GM12878 (cell line): ENCODE measurements at regions not wholly inside any gene's neighbourhood (a gene's known extent, or its start where the extent isn't known, plus 50 kb on each side); places are given as distances from the start of the nearest gene placed in this dataset.

ENCODE experiments used
- ATAC-seq: fragments of 200-7000 bp; cut with Tn5 transposase; 3 replicates; pipeline ENCODE4 v1.9.1; 2020; ENCODE audit warnings: mild to moderate bottlenecking, moderate library complexity
- BruUV-seq: library from RNA; stranded (reverse); fragments of 400-500 nt; replicated peaks from 2 replicates; lab custom pipeline; 2021; lab: Mats Ljungman, UMichigan
- CTCF ChIA-PET: fragments of 300-600 bp; sonication (Branson Sonifier 250); formaldehyde crosslinking; extraction: SDS; loops from one replicate; lab custom pipeline; 2021; ENCODE audit warnings: inconsistent platforms; lab: Yijun Ruan, JAX
- POLR2A ChIA-PET: fragments of 350-600 bp; formaldehyde crosslinking; extraction: SDS; loops from one replicate; lab custom pipeline; 2021; ENCODE audit warnings: inconsistent platforms; lab: Charles Lee
- RAD21 ChIA-PET: fragments of 300-600 bp; sonication (Branson Sonifier 250); formaldehyde crosslinking; loops from one replicate; lab custom pipeline; 2023; ENCODE audit warnings: antibody characterized with exemption; ENCODE audit not compliant: unreplicated experiment; lab: Charles Lee
- SMC1A ChIA-PET: fragments of 300-600 bp; sonication (Branson Sonifier 250); formaldehyde crosslinking; loops from one replicate; lab custom pipeline; 2023; ENCODE audit not compliant: unreplicated experiment, uncharacterized antibody; lab: Charles Lee
- DNase-seq: peaks from one replicate; pipeline ENCODE4 v3.0.0-alpha.2; 2011; ENCODE audit warnings: low read depth, low spot score
- FAIRE-seq: peaks from 3 replicates; lab custom pipeline; 2011; peaks lifted over from hg19 to GRCh38; lab: Jason Lieb, UNC
- H2AFZ ChIP-seq: 2 replicates; pipeline ENCODE4 v1.6.0; 2011; ENCODE audit warnings: low read depth, low read length, control low read depth; ENCODE audit not compliant: control insufficient read depth
- H3K27ac ChIP-seq: 2 replicates; pipeline ENCODE4 v1.5.1; 2011; ENCODE audit warnings: control low read depth; ENCODE audit not compliant: control insufficient read depth, insufficient read depth
- H3K27me3 ChIP-seq, 2 experiments: replicated peaks in 1 of 2; 2 replicates each; pipeline versions ENCODE4 v1.6.0 to v1.6.1; 2011; ENCODE audit warnings: low read length in 1 of 2; ENCODE audit not compliant: control insufficient read depth in 2 of 2, insufficient read depth in 2 of 2
- H3K36me3 ChIP-seq, 2 experiments: 2 replicates each; pipeline ENCODE4 v1.5.1; 2011; ENCODE audit warnings: low read length in 1 of 2; ENCODE audit not compliant: control insufficient read depth in 2 of 2, insufficient read depth in 2 of 2
- H3K4me1 ChIP-seq: 2 replicates; pipeline ENCODE4 v1.6.1; 2011; ENCODE audit warnings: mild to moderate bottlenecking, low read length, moderate library complexity, mixed read lengths; ENCODE audit not compliant: control insufficient read depth, insufficient read depth
- H3K4me2 ChIP-seq: 2 replicates; pipeline ENCODE4 v1.6.0; 2011; ENCODE audit warnings: control low read depth; ENCODE audit not compliant: control insufficient read depth, insufficient read depth
- H3K4me3 ChIP-seq: fragments of 200-600 bp; sonication (generic); 2 replicates; pipeline ENCODE4 v1.5.1; 2016
- H3K79me2 ChIP-seq: 2 replicates; pipeline ENCODE4 v1.6.0; 2011; ENCODE audit warnings: low read length; ENCODE audit not compliant: control insufficient read depth, insufficient read depth
- H3K9ac ChIP-seq: 2 replicates; pipeline ENCODE4 v1.8.0; 2011; ENCODE audit warnings: low read length, control low read depth, mixed read lengths; ENCODE audit not compliant: control insufficient read depth, insufficient read depth
- H3K9me3 ChIP-seq: replicated peaks from 3 replicates; pipeline ENCODE4 v1.5.1; 2011; ENCODE audit warnings: mild to moderate bottlenecking, low read length; ENCODE audit not compliant: control insufficient read depth, insufficient read depth
- H4K20me1 ChIP-seq: 2 replicates; pipeline ENCODE4 v1.6.0; 2011; ENCODE audit not compliant: control insufficient read depth, insufficient read depth
- BACH1 ChIP-seq: fragments of 450-650 bp; IDR thresholded peaks from 2 replicates; pipeline ENCODE4 v1.6.1; 2017; ENCODE audit warnings: mild to moderate bottlenecking, borderline replicate concordance
- DPF2 ChIP-seq: fragments of 450-650 bp; IDR thresholded peaks from 2 replicates; pipeline ENCODE4 v1.6.1; 2017; ENCODE audit warnings: mild to moderate bottlenecking
- EGR1 ChIP-seq, 2 experiments: IDR thresholded peaks; 1 replicate in 1 of 2; 2 replicates in 1 of 2; pipeline ENCODE4 v1.6.1; 2011 to 2012; ENCODE audit warnings: low read depth in 2 of 2, low read length in 2 of 2, borderline replicate concordance in 1 of 2, mild to moderate bottlenecking in 1 of 2, moderate library complexity in 1 of 2
- NR2C1 ChIP-seq: fragments of 450-650 bp; IDR thresholded peaks from 2 replicates; pipeline ENCODE4 v1.6.1; 2017; ENCODE audit warnings: antibody characterized with exemption, mild to moderate bottlenecking, moderate library complexity
- REST ChIP-seq: IDR thresholded peaks from 2 replicates; pipeline ENCODE4 v1.6.1; 2012; ENCODE audit warnings: mild to moderate bottlenecking, low read depth, low read length
- SMAD5 ChIP-seq: IDR thresholded peaks from 2 replicates; pipeline ENCODE4 v1.6.1; 2016; ENCODE audit warnings: antibody characterized with exemption, low read depth
- YBX1 ChIP-seq: fragments of 450-650 bp; IDR thresholded peaks from 2 replicates; pipeline ENCODE4 v1.6.1; 2016; ENCODE audit warnings: antibody characterized with exemption
- ZBED1 ChIP-seq: IDR thresholded peaks from 2 replicates; pipeline ENCODE4 v1.6.1; 2016; ENCODE audit warnings: borderline replicate concordance
- WGBS: methylation state at CpG from one replicate; pipeline ENCODE4 v1.1.6; 2016; ENCODE audit warnings: low lambda C conversion rate; ENCODE audit not compliant: insufficient replicate concordance, insufficient coverage; ENCODE audit errors: missing lambda C conversion rate; 5-methylcytosine and 5-hydroxymethylcytosine counted together
- in situ Hi-C: fragments of 300-500 bp; cut with MboI; formaldehyde crosslinking; loops from 9 replicates; pipeline ENCODE4 v1.14.3; 2018; ENCODE audit warnings: mixed read lengths
- intact Hi-C: fragments of 100-400 bp; cut with micrococcal nuclease; formaldehyde crosslinking; loops from one replicate; pipeline ENCODE4 v1.14.2; 2022; ENCODE audit not compliant: unreplicated experiment

GRCh38 chr3:78481050-78481449, 1286.7 kb downstream of the ROBO1 start:
- in situ Hi-C loops: no loop called here
- H3K9me3 ChIP-seq: no peaks in the 10 kb centered on the region; the same call in 2 of the 3 replicates
- no peak for ATAC-seq
- RAD21 ChIA-PET: no interaction called here
- H3K36me3 ChIP-seq: no peaks in the 10 kb centered on the region
- no TSS peak for BruUV-seq
- H3K4me1 ChIP-seq: no peaks in the 10 kb centered on the region
- POLR2A ChIA-PET: no interaction called here
- H3K27me3 ChIP-seq: no peaks in the 10 kb centered on the region
- SMC1A ChIA-PET: no interaction called here
- no peak for DNase-seq
- H3K4me2 ChIP-seq: no peak overlapping the region
- CTCF ChIA-PET: no interaction called here
- H3K27ac ChIP-seq: no peak overlapping the region
- intact Hi-C loops: no loop called here
- H3K79me2 ChIP-seq: no peaks in the 10 kb centered on the region
- H2AFZ ChIP-seq: no peak overlapping the region
- no peak for FAIRE-seq
- WGBS: 17% methylated on average over 11 of the region's 11 CpGs
- TF ChIP-seq YBX1: no peak
- TF ChIP-seq ZBED1: no peak
- H3K4me3 ChIP-seq: no peak overlapping the region
- H3K9ac ChIP-seq: no peak overlapping the region
- no peaks in the 10 kb centered on the region for H4K20me1 ChIP-seq

GRCh38 chr3:78483090-78483489, 1284.7 kb downstream of the ROBO1 start:
- RAD21 ChIA-PET: no interaction called here
- FAIRE-seq: no peak
- H3K9ac ChIP-seq: no peak overlapping the region
- H3K4me1 ChIP-seq: no peaks in the 10 kb centered on the region
- H3K27ac ChIP-seq: no peak overlapping the region
- TF ChIP-seq BACH1: no peak
- TF ChIP-seq REST: no peak
- TF ChIP-seq SMAD5: no peak
- no peak for TF ChIP-seq NR2C1
- no peak for TF ChIP-seq EGR1 (IDR thresholded peaks at IDR 0.05; ENCODE audit: borderline replicate concordance in 1 of 2, low read depth in 2 of 2, low read length in 2 of 2)
- TF ChIP-seq DPF2: no peak
- TF ChIP-seq, all 136 proteins: peak for 0
- POLR2A ChIA-PET: no interaction called here
- no peak overlapping the region for H3K4me3 ChIP-seq
- CTCF ChIA-PET: no interaction called here
- WGBS: 0% methylated on average over 3 of the region's 3 CpGs
- BruUV-seq: no TSS peak
- SMC1A ChIA-PET: no interaction called here
- no peak for DNase-seq
- no peaks in the 10 kb centered on the region for H3K79me2 ChIP-seq
- in situ Hi-C loops: no loop called here
- intact Hi-C loops: no loop called here
- H3K4me2 ChIP-seq: no peak overlapping the region
- no peaks in the 10 kb centered on the region; the same call in 2 of the 3 replicates for H3K9me3 ChIP-seq
- no peak overlapping the region for H2AFZ ChIP-seq
- no peaks in the 10 kb centered on the region for H3K36me3 ChIP-seq
- no peaks in the 10 kb centered on the region for H4K20me1 ChIP-seq
- no peak for ATAC-seq
- no peaks in the 10 kb centered on the region for H3K27me3 ChIP-seq
